Activated naive CD8-positive, alpha-beta T cell treated with anti-CD3 and anti-CD28 coated beads, Interleukin-2, amount 10 ng/mL, durations not matched to agents 7 days and 5 days (primary cell): ENCODE measurements at regions not wholly inside any gene's neighbourhood (a gene's known extent, or its start where the extent isn't known, plus 50 kb on each side); places are given as distances from the start of the nearest gene placed in this dataset.
"Not testable (repeated sequence)": the region's sequence is repeated elsewhere in the genome, so short reads cannot be mapped to it uniquely, and the experiment has no call there.

Source experiments
- ATAC-seq: fragments of 150-1000 bp; cut with Tn5 transposase; one replicate; pipeline ENCODE4 v1.10.0; 2021; ENCODE audit warnings: low read depth, moderate library complexity
- POLR2A ChIA-PET: fragments of 350-600 bp; sonication (Branson Sonifier 250); formaldehyde crosslinking; loops from one replicate; lab custom pipeline; 2021; ENCODE audit warnings: antibody characterized with exemption; lab: Charles Lee
- DNase-seq: peaks from one replicate; pipeline ENCODE4 v3.0.0; 2021
- H3K27ac Mint-ChIP-seq: one replicate; pipeline ENCODE4 v1.8.0; 2022; ENCODE audit warnings: mild to moderate bottlenecking, mixed read lengths
- H3K27me3 Mint-ChIP-seq: one replicate; pipeline ENCODE4 v1.8.0; 2022; ENCODE audit warnings: mild to moderate bottlenecking, moderate library complexity, mixed read lengths
- H3K36me3 Mint-ChIP-seq: one replicate; pipeline ENCODE4 v1.8.0; 2021; ENCODE audit warnings: mild to moderate bottlenecking, mixed read lengths
- H3K4me1 Mint-ChIP-seq: one replicate; pipeline ENCODE4 v1.8.0; 2021; ENCODE audit warnings: mixed read lengths
- H3K4me3 Mint-ChIP-seq: one replicate; pipeline ENCODE4 v1.8.0; 2022; ENCODE audit warnings: mild to moderate bottlenecking, moderate library complexity, mixed read lengths
- H3K9me3 Mint-ChIP-seq: one replicate; pipeline ENCODE4 v1.8.0; 2021; ENCODE audit warnings: mixed read lengths

- H3K36me3 Mint-ChIP-seq, H3K9me3 Mint-ChIP-seq, POLR2A ChIA-PET, DNase-seq, H3K27ac Mint-ChIP-seq, H3K4me1 Mint-ChIP-seq, H3K4me3 Mint-ChIP-seq, ATAC-seq, H3K27me3 Mint-ChIP-seq: not testable (repeated sequence)
These were observed 151.0 kb downstream of the LIG4 start for GRCh38 chr13:108064372-108064771.

GRCh38 chr13:108060111-108060510, 155.2 kb downstream of the LIG4 start:
- Mint-ChIP-seq H3K4me3 (no peak overlapping the region), H3K9me3 (peaks cover 3% of the 10 kb centered on the region), H3K4me1 (no peaks in the 10 kb centered on the region), H3K36me3 (no peaks in the 10 kb centered on the region), H3K27me3 (peaks cover 3% of the 10 kb centered on the region), H3K27ac (no peak overlapping the region)
- ATAC-seq (no peak), DNase-seq (no peak)
- POLR2A ChIA-PET = no interaction called here

GRCh38 chr13:108056278-108056677, 159.1 kb downstream of the LIG4 start:
- Mint-ChIP-seq H3K36me3 (no peaks in the 10 kb centered on the region), H3K4me1 (no peaks in the 10 kb centered on the region), H3K27me3 (peaks cover 3% of the 10 kb centered on the region), H3K27ac (no peak overlapping the region), H3K4me3 (no peak overlapping the region), H3K9me3 (no peaks in the 10 kb centered on the region)
- POLR2A ChIA-PET = no interaction called here
- no peak for DNase-seq
- no peak for ATAC-seq

GRCh38 chr13:108049211-108049610, 166.1 kb downstream of the LIG4 start:
- H3K9me3 Mint-ChIP-seq = no peaks in the 10 kb centered on the region
- H3K36me3 Mint-ChIP-seq = no peaks in the 10 kb centered on the region
- POLR2A ChIA-PET = no interaction called here
- DNase-seq (no peak), ATAC-seq (no peak)
- H3K27me3 Mint-ChIP-seq = no peaks in the 10 kb centered on the region
- H3K4me3 Mint-ChIP-seq = no peak overlapping the region
- H3K4me1 Mint-ChIP-seq = no peaks in the 10 kb centered on the region
- no peak overlapping the region for H3K27ac Mint-ChIP-seq

GRCh38 chr13:108044954-108045353, 170.4 kb downstream of the LIG4 start:
- DNase-seq = no peak
- H3K27me3 Mint-ChIP-seq = no peaks in the 10 kb centered on the region
- no peak overlapping the region for H3K4me3 Mint-ChIP-seq
- POLR2A ChIA-PET = no interaction called here
- no peaks in the 10 kb centered on the region for H3K36me3 Mint-ChIP-seq
- no peak for ATAC-seq
- H3K4me1 Mint-ChIP-seq = no peaks in the 10 kb centered on the region
- H3K9me3 Mint-ChIP-seq = no peaks in the 10 kb centered on the region
- H3K27ac Mint-ChIP-seq = no peak overlapping the region

GRCh38 chr13:108042866-108043265, 172.5 kb downstream of the LIG4 start:
- POLR2A ChIA-PET, H3K27me3 Mint-ChIP-seq, H3K4me3 Mint-ChIP-seq, H3K9me3 Mint-ChIP-seq, H3K36me3 Mint-ChIP-seq, H3K4me1 Mint-ChIP-seq, H3K27ac Mint-ChIP-seq, ATAC-seq, DNase-seq: not testable (repeated sequence)

GRCh38 chr13:108037348-108037747, 178.0 kb downstream of the LIG4 start:
- no peak for DNase-seq
- no peak overlapping the region for H3K27ac Mint-ChIP-seq
- no peak overlapping the region for H3K4me3 Mint-ChIP-seq
- no peaks in the 10 kb centered on the region for H3K36me3 Mint-ChIP-seq
- POLR2A ChIA-PET = no interaction called here
- H3K4me1 Mint-ChIP-seq = peaks cover 2% of the 10 kb centered on the region
- no peaks in the 10 kb centered on the region for H3K9me3 Mint-ChIP-seq
- no peak for ATAC-seq
- no peaks in the 10 kb centered on the region for H3K27me3 Mint-ChIP-seq

GRCh38 chr13:108036411-108036932, 178.9 kb downstream of the LIG4 start:
- Mint-ChIP-seq H3K9me3 (no peaks in the 10 kb centered on the region), H3K4me1 (peaks cover 2% of the 10 kb centered on the region), H3K27ac (no peak overlapping the region), H3K27me3 (no peaks in the 10 kb centered on the region), H3K4me3 (no peak overlapping the region), H3K36me3 (no peaks in the 10 kb centered on the region)
- POLR2A ChIA-PET = no interaction called here
- DNase-seq (no peak), ATAC-seq (no peak)

GRCh38 chr13:108034909-108035410, 180.4 kb downstream of the LIG4 start:
- Mint-ChIP-seq H3K27me3 (no peaks in the 10 kb centered on the region), H3K4me1 (peaks cover 2% of the 10 kb centered on the region), H3K27ac (no peak overlapping the region), H3K4me3 (no peak overlapping the region), H3K36me3 (no peaks in the 10 kb centered on the region), H3K9me3 (no peaks in the 10 kb centered on the region)
- DNase-seq (no peak), ATAC-seq (no peak)
- POLR2A ChIA-PET = no interaction called here

GRCh38 chr13:108033800-108034707, 181.3 kb downstream of the LIG4 start:
- Mint-ChIP-seq H3K4me1 (peaks cover 2% of the 10 kb centered on the region), H3K9me3 (no peaks in the 10 kb centered on the region), H3K27me3 (no peaks in the 10 kb centered on the region), H3K4me3 (no peak overlapping the region), H3K36me3 (no peaks in the 10 kb centered on the region), H3K27ac (no peak overlapping the region)
- DNase-seq = no peak
- POLR2A ChIA-PET = no interaction called here
- ATAC-seq = no peak

GRCh38 chr13:108031865-108032264, 183.5 kb downstream of the LIG4 start:
- no peak for ATAC-seq
- Mint-ChIP-seq H3K9me3 (no peaks in the 10 kb centered on the region), H3K27ac (no peak overlapping the region), H3K27me3 (no peaks in the 10 kb centered on the region), H3K4me1 (peaks cover 2% of the 10 kb centered on the region), H3K4me3 (no peak overlapping the region), H3K36me3 (no peaks in the 10 kb centered on the region)
- POLR2A ChIA-PET = no interaction called here
- no peak for DNase-seq

- no peak for ATAC-seq
- no peaks in the 10 kb centered on the region for H3K9me3 Mint-ChIP-seq
- POLR2A ChIA-PET = no interaction called here
- no peak overlapping the region for H3K4me3 Mint-ChIP-seq
- H3K36me3 Mint-ChIP-seq = no peaks in the 10 kb centered on the region
- no peak for DNase-seq
- peaks cover 2% of the 10 kb centered on the region for H3K4me1 Mint-ChIP-seq
- no peak overlapping the region for H3K27ac Mint-ChIP-seq
- no peaks in the 10 kb centered on the region for H3K27me3 Mint-ChIP-seq
These were observed 184.6 kb downstream of the LIG4 start for GRCh38 chr13:108030769-108031168.

GRCh38 chr13:108026680-108027410, 188.5 kb downstream of the LIG4 start:
- ATAC-seq = no peak
- Mint-ChIP-seq H3K27me3 (no peaks in the 10 kb centered on the region), H3K36me3 (no peaks in the 10 kb centered on the region), H3K4me1 (no peaks in the 10 kb centered on the region), H3K27ac (no peak overlapping the region), H3K9me3 (no peaks in the 10 kb centered on the region), H3K4me3 (no peak overlapping the region)
- DNase-seq = no peak
- POLR2A ChIA-PET = no interaction called here
